ENCODE measurements at regions not wholly inside any gene's neighbourhood (a gene's known extent, or its start where the extent isn't known, plus 50 kb on each side); places are given as distances from the start of the nearest gene placed in this dataset.

- no peaks in the 10 kb centered on the region for H3K9me2 ChIP-seq (ENCODE audit: insufficient read depth)
- no peak overlapping the region for H2AFZ ChIP-seq
- H3K27ac ChIP-seq, result no peak overlapping the region
- DNase-seq, result no peak
- H3K4me1 ChIP-seq (ENCODE audit: insufficient read depth), result no peaks in the 10 kb centered on the region
- H3K79me2 ChIP-seq (ENCODE audit: insufficient read depth), result no peaks in the 10 kb centered on the region
- H3F3A ChIP-seq (ENCODE audit: insufficient read depth), result no peaks in the 10 kb centered on the region
- no peaks in the 10 kb centered on the region for H3K36me3 ChIP-seq (ENCODE audit: low read depth)
- WGBS, 2 experiments (ENCODE audit: low coverage in 1 of 2, low lambda C conversion rate in 2 of 2, missing lambda C conversion rate in 2 of 2), result 9 to 14% methylated on average over 3 of the region's 3 CpGs
- H3K27me3 ChIP-seq (replicated peaks; ENCODE audit: insufficient read depth), result no peaks in the 10 kb centered on the region
- no peaks in the 10 kb centered on the region for H3K9me3 ChIP-seq (ENCODE audit: low read depth)
- in situ Hi-C loops (cut with MboI), result no loop called here
- no peaks in the 10 kb centered on the region for H4K20me1 ChIP-seq (ENCODE audit: insufficient read depth)
- no peak for TF ChIP-seq EZH2phosphoT487 (IDR thresholded peaks at IDR 0.05; ENCODE audit: insufficient read depth, low read depth)
- TF ChIP-seq EZH2 (IDR thresholded peaks at IDR 0.05; ENCODE audit: insufficient read depth, poor library complexity, severe bottlenecking), result no peak
- H3K9ac ChIP-seq, result no peak overlapping the region
- no peak overlapping the region for H3K4me3 ChIP-seq
- no peak overlapping the region for H3K4me2 ChIP-seq (ENCODE audit: unreplicated experiment)
Observed at GRCh38 chr14:21880918-21881317, 207.3 kb upstream of the OR4E1 start.

- Histone ChIP-seq H3K4me2 (ENCODE audit: unreplicated experiment) (no peak overlapping the region), H3F3A (ENCODE audit: insufficient read depth) (no peaks in the 10 kb centered on the region), H3K4me1 (ENCODE audit: insufficient read depth) (no peaks in the 10 kb centered on the region), H3K9me3 (ENCODE audit: low read depth) (no peaks in the 10 kb centered on the region), H3K27ac (no peak overlapping the region), H4K20me1 (ENCODE audit: insufficient read depth) (no peaks in the 10 kb centered on the region), H3K36me3 (ENCODE audit: low read depth) (no peaks in the 10 kb centered on the region), H3K79me2 (ENCODE audit: insufficient read depth) (no peaks in the 10 kb centered on the region), H3K27me3 (replicated peaks; ENCODE audit: insufficient read depth) (no peaks in the 10 kb centered on the region; the same call in 1 of the 2 replicates), H3K9ac (no peak overlapping the region), H2AFZ (no peak overlapping the region), H3K9me2 (ENCODE audit: insufficient read depth) (no peaks in the 10 kb centered on the region), H3K4me3 (no peak overlapping the region)
- in situ Hi-C loops (cut with MboI), result no loop called here
- whole genome bisulfite sequencing, 2 experiments (ENCODE audit: low coverage in 1 of 2, low lambda C conversion rate in 2 of 2, missing lambda C conversion rate in 2 of 2), result 6% methylated on average over 2 of the region's 2 CpGs
- no peak for DNase-seq
- TF ChIP-seq EZH2phosphoT487 (IDR thresholded peaks at IDR 0.05; ENCODE audit: insufficient read depth, low read depth), result no peak
- no peak for TF ChIP-seq EZH2 (IDR thresholded peaks at IDR 0.05; ENCODE audit: insufficient read depth, poor library complexity, severe bottlenecking)
Observed at GRCh38 chr14:21875791-21876190, 202.2 kb upstream of the OR4E1 start.

- Histone ChIP-seq H3K9me3 (ENCODE audit: low read depth) (no peaks in the 10 kb centered on the region), H3F3A (ENCODE audit: insufficient read depth) (no peaks in the 10 kb centered on the region), H3K4me3 (no peak overlapping the region), H3K27ac (no peak overlapping the region), H3K27me3 (replicated peaks; ENCODE audit: insufficient read depth) (no peaks in the 10 kb centered on the region; the same call in 1 of the 2 replicates), H2AFZ (no peak overlapping the region), H4K20me1 (ENCODE audit: insufficient read depth) (no peaks in the 10 kb centered on the region), H3K79me2 (ENCODE audit: insufficient read depth) (no peaks in the 10 kb centered on the region), H3K9ac (no peak overlapping the region), H3K9me2 (ENCODE audit: insufficient read depth) (no peaks in the 10 kb centered on the region), H3K4me2 (ENCODE audit: unreplicated experiment) (no peak overlapping the region), H3K36me3 (ENCODE audit: low read depth) (no peaks in the 10 kb centered on the region), H3K4me1 (ENCODE audit: insufficient read depth) (no peaks in the 10 kb centered on the region)
- 5 to 8% methylated on average over 1 of the region's 1 CpG for WGBS, 2 experiments (ENCODE audit: low coverage in 1 of 2, low lambda C conversion rate in 2 of 2, missing lambda C conversion rate in 2 of 2)
- no peak for DNase-seq
- in situ Hi-C loops (cut with MboI), result no loop called here
- TF ChIP-seq EZH2phosphoT487 (IDR thresholded peaks at IDR 0.05; ENCODE audit: insufficient read depth, low read depth) (no peak), EZH2 (IDR thresholded peaks at IDR 0.05; ENCODE audit: insufficient read depth, poor library complexity, severe bottlenecking) (no peak)
Observed at GRCh38 chr14:21874946-21875345, 201.3 kb upstream of the OR4E1 start.

- H3K79me2 ChIP-seq (ENCODE audit: insufficient read depth), result no peaks in the 10 kb centered on the region
- no peaks in the 10 kb centered on the region for H3K4me1 ChIP-seq (ENCODE audit: insufficient read depth)
- no peak overlapping the region for H3K4me3 ChIP-seq
- H3K9ac ChIP-seq, result no peak overlapping the region
- H3K36me3 ChIP-seq (ENCODE audit: low read depth), result no peaks in the 10 kb centered on the region
- 19 to 25% methylated on average over 3 of the region's 3 CpGs for WGBS, 2 experiments (ENCODE audit: low coverage in 1 of 2, low lambda C conversion rate in 2 of 2, missing lambda C conversion rate in 2 of 2)
- no peak overlapping the region for H3K27ac ChIP-seq
- DNase-seq, result no peak
- no peak overlapping the region for H3K4me2 ChIP-seq (ENCODE audit: unreplicated experiment)
- TF ChIP-seq EZH2phosphoT487 (IDR thresholded peaks at IDR 0.05; ENCODE audit: insufficient read depth, low read depth) (no peak), EZH2 (IDR thresholded peaks at IDR 0.05; ENCODE audit: insufficient read depth, poor library complexity, severe bottlenecking) (no peak)
- no peaks in the 10 kb centered on the region for H4K20me1 ChIP-seq (ENCODE audit: insufficient read depth)
- no peaks in the 10 kb centered on the region for H3K9me3 ChIP-seq (ENCODE audit: low read depth)
- no peaks in the 10 kb centered on the region; the same call in 1 of the 2 replicates for H3K27me3 ChIP-seq (replicated peaks; ENCODE audit: insufficient read depth)
- H3F3A ChIP-seq (ENCODE audit: insufficient read depth), result no peaks in the 10 kb centered on the region
- in situ Hi-C loops (cut with MboI), result no loop called here
- H2AFZ ChIP-seq, result no peak overlapping the region
- H3K9me2 ChIP-seq (ENCODE audit: insufficient read depth), result no peaks in the 10 kb centered on the region
Observed at GRCh38 chr14:21874167-21874566, 200.5 kb upstream of the OR4E1 start.

Data from GM23248 (cell line).